ENCODE measurements at regions not wholly inside any gene's neighbourhood (a gene's known extent, or its start where the extent isn't known, plus 50 kb on each side); places are given as distances from the start of the nearest gene placed in this dataset.

DNA sequence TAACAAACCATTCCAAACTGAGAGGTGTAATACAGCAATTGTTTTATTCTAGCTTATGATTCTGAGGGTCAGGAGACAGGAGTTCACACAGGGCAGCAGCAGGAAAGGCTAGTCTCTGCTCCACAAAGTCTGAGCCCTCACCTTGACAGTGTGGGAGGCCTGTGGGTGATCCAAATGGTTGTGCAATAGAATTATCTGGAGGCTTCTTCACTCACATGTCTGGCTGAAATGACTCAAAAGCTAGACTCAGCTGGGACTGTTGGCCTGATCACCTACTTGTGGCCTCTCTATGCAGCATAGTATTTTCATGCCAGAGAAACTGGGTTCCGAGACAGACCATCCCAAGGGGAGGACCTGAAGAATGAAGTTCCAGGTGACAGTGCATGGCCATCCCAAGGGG is 233.9 kb upstream of the UBE2E2 start:
- no peak for DNase-seq (ENCODE audit: extremely low read depth, low read depth, low spot score)

DNA sequence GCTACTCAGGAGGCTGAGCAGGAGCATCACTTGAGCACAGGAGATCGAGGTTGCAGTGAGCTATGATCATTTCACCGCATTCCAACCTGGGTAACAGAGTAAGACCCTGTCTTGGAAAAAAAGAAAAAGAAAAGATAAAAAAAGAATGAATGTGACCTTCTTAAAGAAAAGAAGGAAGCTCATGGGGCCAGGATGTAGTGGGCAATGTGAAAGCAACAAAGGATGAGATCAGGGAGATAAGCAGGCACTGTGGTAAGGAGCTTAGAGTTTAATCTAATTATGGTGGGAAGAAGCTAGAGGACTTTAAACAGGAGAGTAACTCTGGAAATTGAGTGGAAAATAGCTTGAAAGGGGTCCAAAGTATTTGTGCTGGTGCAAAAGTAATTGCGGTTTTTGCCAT is 231.6 kb upstream of the UBE2E2 start:
- DNase-seq (ENCODE audit: extremely low read depth, low read depth, low spot score), result no peak

GRCh38 chr3:22977042-22977441 is 226.1 kb upstream of the UBE2E2 start:
- no peak for DNase-seq (ENCODE audit: extremely low read depth, low read depth, low spot score)

GRCh38 chr3:22977650-22978289 is 225.4 kb upstream of the UBE2E2 start:
- DNase-seq (ENCODE audit: extremely low read depth, low read depth, low spot score), result no peak

- no peak for DNase-seq (ENCODE audit: extremely low read depth, low read depth, low spot score)
Measured at GRCh38 chr3:22979581-22979980, 223.5 kb upstream of the UBE2E2 start.

- no peak for DNase-seq (ENCODE audit: extremely low read depth, low read depth, low spot score)
Measured at GRCh38 chr3:22980346-22980745, 222.8 kb upstream of the UBE2E2 start.

- DNase-seq (ENCODE audit: extremely low read depth, low read depth, low spot score), result no peak
Measured at GRCh38 chr3:22981166-22981565, 222.0 kb upstream of the UBE2E2 start.

- no peak for DNase-seq (ENCODE audit: extremely low read depth, low read depth, low spot score)
Measured at GRCh38 chr3:22981861-22982260, 221.3 kb upstream of the UBE2E2 start.

- no peak for DNase-seq (ENCODE audit: extremely low read depth, low read depth, low spot score)
Measured at GRCh38 chr3:22982981-22983587, 220.0 kb upstream of the UBE2E2 start.

GRCh38 chr3:22986958-22987357 is 216.2 kb upstream of the UBE2E2 start:
- DNase-seq (ENCODE audit: extremely low read depth, low read depth, low spot score), result no peak

- DNase-seq (ENCODE audit: extremely low read depth, low read depth, low spot score), result no peak
Measured at GRCh38 chr3:22988566-22988965, 214.6 kb upstream of the UBE2E2 start.

GRCh38 chr3:22989716-22990115 is 213.4 kb upstream of the UBE2E2 start:
- no peak for DNase-seq (ENCODE audit: extremely low read depth, low read depth, low spot score)

DNA sequence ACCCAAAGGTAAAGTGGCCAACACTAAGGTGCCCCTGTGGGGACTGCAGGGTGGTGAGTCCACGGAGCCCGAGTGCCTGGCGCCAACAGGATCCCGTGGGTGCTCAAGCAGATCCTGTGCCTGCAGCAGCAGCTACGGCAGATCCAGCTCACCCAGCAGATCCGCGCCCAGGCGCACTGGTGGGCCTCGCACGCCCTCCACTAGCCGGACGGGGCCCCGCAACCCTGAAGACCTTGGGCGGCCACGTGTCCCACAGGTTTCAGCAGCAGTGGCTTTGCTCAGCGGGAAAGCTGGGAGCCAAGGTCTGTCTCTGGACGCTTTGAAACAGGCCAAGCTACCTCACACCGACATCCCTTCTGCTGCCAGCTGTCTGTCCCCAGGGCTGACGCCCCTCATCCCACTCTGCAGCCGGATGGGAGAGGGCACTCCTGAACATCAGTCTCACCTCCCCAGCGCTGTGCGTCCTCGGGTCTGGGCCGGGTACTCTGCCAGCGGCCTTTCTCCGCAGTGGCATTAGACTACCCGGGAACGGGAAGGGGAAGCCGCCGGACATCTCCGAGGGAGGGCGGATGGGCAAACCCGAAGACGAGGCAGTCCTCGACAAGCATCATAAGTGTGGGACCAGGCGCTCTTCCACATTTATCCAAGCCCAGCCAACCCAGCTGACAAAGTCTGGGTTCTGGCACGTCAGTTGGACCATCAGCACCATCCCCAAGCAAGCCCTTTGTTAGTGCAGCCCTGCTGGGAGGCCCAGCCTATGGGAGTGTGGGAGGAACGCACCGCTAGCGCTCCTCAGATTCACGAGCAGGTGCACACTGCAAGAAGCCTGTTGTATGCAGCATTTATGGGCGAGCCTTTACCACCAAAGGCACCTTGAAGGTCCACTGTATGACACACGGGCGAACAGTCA is 212.6 kb upstream of the UBE2E2 start:
- DNase-seq (ENCODE audit: extremely low read depth, low read depth, low spot score), result no peak

DNA sequence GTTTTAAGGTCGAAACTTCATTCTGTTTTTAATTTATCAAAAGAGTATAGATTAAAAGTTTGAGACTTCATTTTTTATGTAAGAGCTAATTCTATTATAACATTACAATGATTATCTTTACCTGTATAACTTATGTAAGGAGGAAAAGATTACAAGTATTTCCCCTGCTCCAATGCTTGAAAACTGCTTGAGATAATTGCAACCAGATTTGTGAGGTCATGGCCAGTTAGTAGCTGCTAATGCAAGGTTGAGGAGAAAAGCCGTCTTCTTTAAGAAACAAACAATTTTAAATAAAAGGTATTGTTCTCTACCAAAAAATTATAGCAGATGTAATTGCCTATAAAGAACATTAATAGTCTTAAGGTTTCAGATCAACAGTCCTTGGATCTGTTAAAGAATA is 208.3 kb upstream of the UBE2E2 start:
- DNase-seq (ENCODE audit: extremely low read depth, low read depth, low spot score), result no peak

DNA sequence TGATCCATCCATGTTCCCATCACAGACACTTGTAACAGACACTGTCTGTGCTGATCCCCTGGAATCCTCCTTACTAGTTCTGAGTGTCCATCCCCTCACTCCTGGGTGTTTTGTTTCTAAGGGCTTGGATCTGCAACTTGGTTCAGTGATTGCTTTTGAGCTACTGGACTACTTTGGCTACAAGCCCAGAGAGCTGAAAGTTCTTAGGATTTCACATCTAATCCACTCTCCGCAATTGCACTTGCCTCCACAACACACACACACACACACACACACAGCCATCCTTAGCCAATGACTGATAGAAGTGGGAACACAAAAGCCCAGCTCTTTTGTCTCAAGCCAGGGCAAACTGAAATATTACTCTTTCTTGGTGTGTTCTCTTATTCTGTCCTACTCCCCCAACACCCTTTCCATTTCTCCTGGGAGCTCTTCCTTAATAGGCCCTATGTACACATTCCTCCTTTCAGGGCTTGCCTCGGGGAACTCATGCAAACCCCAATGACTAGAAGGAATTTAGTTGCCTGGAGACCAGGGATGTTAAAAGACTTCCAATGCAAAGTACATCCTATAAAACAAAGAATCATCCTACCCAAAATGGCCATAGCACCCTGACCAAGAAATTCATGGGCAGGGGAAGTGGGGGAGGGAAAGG is 206.1 kb upstream of the UBE2E2 start:
- DNase-seq (ENCODE audit: extremely low read depth, low read depth, low spot score), result no peak

- no peak for DNase-seq (ENCODE audit: extremely low read depth, low read depth, low spot score)
Measured at GRCh38 chr3:23000371-23000770, 202.8 kb upstream of the UBE2E2 start.

GRCh38 chr3:23002151-23002550 is 201.0 kb upstream of the UBE2E2 start:
- DNase-seq (ENCODE audit: extremely low read depth, low read depth, low spot score), result no peak

GRCh38 chr3:23002836-23003732 is 200.0 kb upstream of the UBE2E2 start:
- no peak for DNase-seq (ENCODE audit: extremely low read depth, low read depth, low spot score)

DNA sequence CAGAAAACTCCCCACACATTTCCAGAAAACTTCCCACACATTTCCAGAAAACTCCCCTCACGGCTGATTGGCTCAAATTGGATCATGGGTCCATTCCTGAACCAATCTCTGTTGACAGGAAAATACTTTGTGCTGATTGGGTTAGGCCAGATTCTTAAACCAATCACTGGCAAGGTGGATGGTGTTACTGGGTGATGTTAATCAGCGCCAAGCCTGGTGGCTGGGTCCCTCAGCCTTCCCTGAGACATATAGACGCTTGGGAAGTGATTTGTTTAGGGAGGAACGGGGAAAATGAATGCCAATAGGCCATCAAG is 199.4 kb upstream of the UBE2E2 start:
- DNase-seq (ENCODE audit: extremely low read depth, low read depth, low spot score), result no peak

GRCh38 chr3:23004971-23005370 is 198.2 kb upstream of the UBE2E2 start:
- DNase-seq (ENCODE audit: extremely low read depth, low read depth, low spot score), result no peak

GRCh38 chr3:23017801-23018200 is 185.3 kb upstream of the UBE2E2 start:
- no peak for DNase-seq (ENCODE audit: extremely low read depth, low read depth, low spot score)

Data from glomerular endothelial cell (primary cell).